Gastrocnemius medialis (tissue), 4 donors: ENCODE measurements at regions not wholly inside any gene's neighbourhood (a gene's known extent, or its start where the extent isn't known, plus 50 kb on each side); places are given as distances from the start of the nearest gene placed in this dataset.

Experiments used
- ATAC-seq, 2 donors: fragments of 150-250 bp; one replicate each; pipeline ENCODE4 v1.9.1; 2016
- DNase-seq, 2 donors: peaks; one replicate each; pipeline ENCODE4 v3.0.0-alpha.2; 2019
- H3K27ac ChIP-seq, 4 donors: fragments of 200-600 bp; sonication (generic); 1 replicate in 1 of 4; 2 replicates in 3 of 4; pipeline ENCODE4 v1.5.1; 2016 to 2018; ENCODE audit warnings: mild to moderate bottlenecking in 2 of 4, moderate library complexity in 1 of 4
- H3K27me3 ChIP-seq, 3 donors: fragments of 200-600 bp; sonication (generic) in 2 of 3; 1 replicate in 1 of 3; 2 replicates in 2 of 3; pipeline versions ENCODE4 v1.5.1 to v1.6.0; 2016 to 2019; ENCODE audit warnings: mild to moderate bottlenecking in 1 of 3, moderate library complexity in 1 of 3
- H3K36me3 ChIP-seq, 2 donors: fragments of 200-600 bp; sonication (generic) in 1 of 2; one replicate each; pipeline ENCODE4 v1.5.1; 2017 to 2018
- H3K4me1 ChIP-seq, 2 donors: fragments of 200-600 bp; sonication (generic) in 1 of 2; one replicate each; pipeline ENCODE4 v1.5.1; 2016 to 2017; ENCODE audit warnings: mild to moderate bottlenecking in 2 of 2
- H3K4me3 ChIP-seq, 4 donors: fragments of 200-600 bp; sonication (generic) in 3 of 4; 1 replicate in 1 of 4; 2 replicates in 3 of 4; pipeline ENCODE4 v1.5.1; 2016 to 2019; ENCODE audit warnings: mild to moderate bottlenecking in 2 of 4
- H3K9me3 ChIP-seq, 3 donors: fragments of 200-600 bp; sonication (generic) in 2 of 3; 1 replicate in 1 of 3; 2 replicates in 2 of 3; pipeline ENCODE4 v1.5.1; 2016 to 2019
- POLR2A ChIP-seq, 2 donors: fragments of 450-650 bp; IDR thresholded peaks; one replicate each; pipeline ENCODE4 v1.6.1; 2017; ENCODE audit warnings: antibody characterized with exemption in 2 of 2, mild to moderate bottlenecking in 2 of 2, moderate library complexity in 2 of 2
- in situ Hi-C, 4 donors: fragments of 200-750 bp; cut with MboI; loops; one replicate each; pipeline versions ENCODE4 v1.15.0 to v1.8.0; 2017; ENCODE audit warnings: low sequenced_read_pairs in 4 of 4
- intact Hi-C: fragments of 100-400 bp; cut with DNase I; formaldehyde crosslinking; loops from one replicate; pipeline ENCODE4 v1.15.1; 2023; ENCODE audit warnings: low total_unique reads
- TF ChIP-seq, protein P1 (sequence below), 5 experiments: fragments of 450-650 bp in 3 of 5; fragments of 200-600 bp in 2 of 5; sonication (generic) in 2 of 5; IDR thresholded peaks in 4 of 5; conservative IDR thresholded peaks in 1 of 5; 1 replicate in 4 of 5; 2 replicates in 1 of 5; pipeline ENCODE4 v1.5.1; 2016 to 2019; ENCODE audit warnings: antibody characterized with exemption in 5 of 5, mild to moderate bottlenecking in 3 of 5, moderate library complexity in 3 of 5

DNA sequence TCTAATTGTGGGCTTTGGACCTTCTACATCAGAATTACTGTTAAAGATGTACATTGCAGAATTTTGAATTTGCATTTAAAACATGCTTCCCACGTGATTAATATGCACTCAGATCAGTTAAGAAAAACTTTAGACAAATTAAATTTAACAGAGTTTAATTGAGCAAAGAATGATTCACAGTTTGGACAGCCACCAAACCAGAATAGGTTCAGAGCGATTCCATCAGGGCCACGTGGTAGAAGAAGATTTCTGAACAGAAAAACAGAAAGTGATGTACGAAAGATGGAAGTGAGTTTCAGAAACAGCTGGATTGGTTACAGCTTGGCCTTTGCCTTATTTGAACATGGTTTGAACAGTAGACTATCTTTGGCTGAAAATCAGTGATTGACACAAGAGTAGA, 704.2 kb upstream of the MAP3K7 start:
- ATAC-seq, result peak in 1 of 2 donors; percentile 56
- H3K9me3 ChIP-seq, result no peaks in the 10 kb centered on the region
- intact Hi-C loops, result no loop called here
- no peaks in the 10 kb centered on the region for H3K36me3 ChIP-seq
- DNase-seq, result no peak
- in situ Hi-C loops, result no loop called here
- H3K4me1 ChIP-seq, result no peaks in the 10 kb centered on the region
- H3K27ac ChIP-seq, result peak overlapping the region in 1 of 4 donors; percentile 24
- H3K27me3 ChIP-seq, result no peaks in the 10 kb centered on the region
- TF ChIP-seq, protein P1, sequence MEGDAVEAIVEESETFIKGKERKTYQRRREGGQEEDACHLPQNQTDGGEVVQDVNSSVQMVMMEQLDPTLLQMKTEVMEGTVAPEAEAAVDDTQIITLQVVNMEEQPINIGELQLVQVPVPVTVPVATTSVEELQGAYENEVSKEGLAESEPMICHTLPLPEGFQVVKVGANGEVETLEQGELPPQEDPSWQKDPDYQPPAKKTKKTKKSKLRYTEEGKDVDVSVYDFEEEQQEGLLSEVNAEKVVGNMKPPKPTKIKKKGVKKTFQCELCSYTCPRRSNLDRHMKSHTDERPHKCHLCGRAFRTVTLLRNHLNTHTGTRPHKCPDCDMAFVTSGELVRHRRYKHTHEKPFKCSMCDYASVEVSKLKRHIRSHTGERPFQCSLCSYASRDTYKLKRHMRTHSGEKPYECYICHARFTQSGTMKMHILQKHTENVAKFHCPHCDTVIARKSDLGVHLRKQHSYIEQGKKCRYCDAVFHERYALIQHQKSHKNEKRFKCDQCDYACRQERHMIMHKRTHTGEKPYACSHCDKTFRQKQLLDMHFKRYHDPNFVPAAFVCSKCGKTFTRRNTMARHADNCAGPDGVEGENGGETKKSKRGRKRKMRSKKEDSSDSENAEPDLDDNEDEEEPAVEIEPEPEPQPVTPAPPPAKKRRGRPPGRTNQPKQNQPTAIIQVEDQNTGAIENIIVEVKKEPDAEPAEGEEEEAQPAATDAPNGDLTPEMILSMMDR (IDR thresholded peaks at IDR 0.05 in 4 of 5, conservative IDR thresholded peaks at IDR 0.05 in 1 of 5), result no peak
- no peak overlapping the region for H3K4me3 ChIP-seq

DNA sequence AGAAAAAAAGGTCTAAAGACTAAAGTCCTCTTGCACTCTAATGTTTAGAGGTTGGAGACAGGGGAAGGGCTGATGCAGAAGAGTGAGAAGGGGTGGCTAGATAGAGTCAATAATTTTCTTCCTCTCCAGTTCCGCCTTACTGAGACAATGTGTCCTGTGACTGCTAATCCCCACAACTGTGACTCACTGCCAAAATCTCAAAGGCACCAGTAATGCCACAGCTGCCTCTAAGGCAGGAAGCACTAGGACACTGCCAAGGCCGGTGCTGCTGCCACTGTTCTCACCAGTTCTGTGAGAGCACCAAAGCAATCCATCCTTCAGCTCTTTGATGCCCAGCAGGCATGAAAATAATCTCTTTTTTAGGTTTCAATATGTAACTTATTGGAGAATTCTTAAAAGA, 701.9 kb upstream of the MAP3K7 start:
- H3K4me3 ChIP-seq, result no peak overlapping the region
- no peaks in the 10 kb centered on the region for H3K27me3 ChIP-seq
- no peaks in the 10 kb centered on the region for H3K9me3 ChIP-seq
- no peak overlapping the region for H3K27ac ChIP-seq
- TF ChIP-seq, protein P1 (IDR thresholded peaks at IDR 0.05 in 4 of 5, conservative IDR thresholded peaks at IDR 0.05 in 1 of 5), result no peak
- no peak for TF ChIP-seq POLR2A (IDR thresholded peaks at IDR 0.05)
- in situ Hi-C loops, result no loop called here
- ATAC-seq (peak; percentile 33 to 59), DNase-seq (no peak)
- no peaks in the 10 kb centered on the region for H3K36me3 ChIP-seq
- H3K4me1 ChIP-seq, result no peaks in the 10 kb centered on the region
- intact Hi-C loops, result no loop called here

DNA sequence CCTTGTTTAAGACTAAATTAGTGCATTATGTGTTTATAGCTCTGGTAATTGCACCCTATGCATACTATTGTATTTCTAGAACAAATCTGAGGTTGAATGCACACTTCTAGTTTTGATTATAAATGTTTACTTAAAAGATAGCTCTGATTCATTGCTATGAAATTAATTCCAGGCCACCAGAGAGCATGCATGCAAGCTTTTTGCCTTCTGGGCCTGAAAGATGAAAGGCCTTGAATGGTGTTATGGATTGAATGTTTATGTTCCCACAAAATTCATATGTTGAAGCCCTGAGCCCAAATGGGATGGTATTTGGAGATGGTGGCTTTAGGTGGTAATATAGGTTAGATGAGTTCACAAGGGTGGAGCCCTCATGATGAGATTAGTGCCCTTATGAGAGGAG, 695.0 kb upstream of the MAP3K7 start:
- Histone ChIP-seq H3K27me3 (no peaks in the 10 kb centered on the region), H3K4me3 (no peak overlapping the region), H3K9me3 (no peaks in the 10 kb centered on the region), H3K36me3 (no peaks in the 10 kb centered on the region), H3K27ac (no peak overlapping the region), H3K4me1 (no peaks in the 10 kb centered on the region)
- TF ChIP-seq, protein P1 (IDR thresholded peaks at IDR 0.05 in 4 of 5, conservative IDR thresholded peaks at IDR 0.05 in 1 of 5), result no peak
- no peak for TF ChIP-seq POLR2A (IDR thresholded peaks at IDR 0.05)
- DNase-seq (no peak), ATAC-seq (no peak)
- intact Hi-C loops, result no loop called here
- in situ Hi-C loops, result no loop called here

DNA sequence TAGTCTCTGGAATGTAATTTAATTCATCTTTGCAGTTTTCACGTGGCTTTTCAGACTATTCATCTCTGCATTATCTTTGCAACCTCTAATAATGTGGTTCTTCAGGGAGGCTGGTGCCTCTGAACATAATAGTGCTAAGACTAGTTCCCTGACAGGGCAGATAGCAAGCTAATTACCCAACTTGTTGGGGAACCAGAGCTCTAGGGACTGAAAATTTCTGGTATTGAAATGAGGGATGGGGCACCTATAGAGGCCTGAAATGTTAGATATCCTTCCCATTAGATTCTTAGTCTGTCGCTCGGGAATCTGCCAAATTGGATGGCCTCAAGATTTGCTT, 693.6 kb upstream of the MAP3K7 start:
- Histone ChIP-seq H3K4me3 (no peak overlapping the region), H3K27me3 (no peaks in the 10 kb centered on the region), H3K9me3 (no peaks in the 10 kb centered on the region), H3K27ac (no peak overlapping the region), H3K4me1 (no peaks in the 10 kb centered on the region), H3K36me3 (no peaks in the 10 kb centered on the region)
- no peak for TF ChIP-seq POLR2A (IDR thresholded peaks at IDR 0.05)
- TF ChIP-seq, protein P1 (IDR thresholded peaks at IDR 0.05 in 4 of 5, conservative IDR thresholded peaks at IDR 0.05 in 1 of 5), result no peak
- intact Hi-C loops (no loop called here), in situ Hi-C loops (no loop called here)
- DNase-seq (no peak), ATAC-seq (no peak)

DNA sequence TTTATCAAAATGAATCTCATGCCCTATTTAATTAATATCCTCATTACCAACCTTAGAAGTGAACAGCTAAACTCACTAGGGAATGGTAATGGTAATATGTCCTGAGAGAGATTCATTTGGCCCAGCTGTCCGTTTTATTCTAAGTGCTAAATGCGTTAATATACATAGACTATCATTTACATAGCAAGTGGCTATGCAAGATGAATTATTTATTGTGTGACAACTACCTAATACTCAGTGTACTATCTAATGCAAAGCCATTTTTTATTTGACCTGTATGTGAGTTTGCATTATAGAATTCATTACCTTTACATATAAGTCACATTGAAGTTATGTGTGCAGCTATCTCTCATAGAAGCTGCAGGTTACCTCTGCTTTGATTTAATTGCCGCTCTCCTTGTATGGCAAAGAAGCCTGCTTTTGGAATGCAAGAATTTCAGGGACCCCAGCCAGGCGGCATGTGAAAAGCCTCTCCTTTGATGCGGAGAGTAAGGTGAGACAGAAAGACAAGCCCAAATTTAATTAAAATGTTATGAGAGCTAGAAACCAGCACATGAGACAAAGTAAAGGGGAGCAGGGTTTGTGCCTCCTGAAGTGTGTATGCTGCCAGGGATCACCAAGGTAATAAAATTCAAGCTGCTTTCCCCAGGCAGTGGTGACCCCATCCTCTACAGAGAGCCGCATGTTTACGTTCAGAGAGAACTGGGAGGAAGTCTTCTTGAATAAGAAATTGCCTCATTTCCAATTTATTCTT, 693.0 kb upstream of the MAP3K7 start:
- in situ Hi-C loops, result no loop called here
- intact Hi-C loops, result no loop called here
- DNase-seq, result no peak

More for the DNA sequence above, 693.0 kb upstream of the MAP3K7 start:
- Histone ChIP-seq H3K4me3 (no peak overlapping the region), H3K36me3 (no peaks in the 10 kb centered on the region), H3K4me1 (no peaks in the 10 kb centered on the region), H3K9me3 (no peaks in the 10 kb centered on the region), H3K27ac (no peak overlapping the region), H3K27me3 (no peaks in the 10 kb centered on the region)
- no peak for ATAC-seq
- TF ChIP-seq, protein P1 (IDR thresholded peaks at IDR 0.05 in 4 of 5, conservative IDR thresholded peaks at IDR 0.05 in 1 of 5), result no peak
- TF ChIP-seq POLR2A (IDR thresholded peaks at IDR 0.05), result no peak
